A549 (cell line): ENCODE measurements at regions not wholly inside any gene's neighbourhood (a gene's known extent, or its start where the extent isn't known, plus 50 kb on each side); places are given as distances from the start of the nearest gene placed in this dataset.

Experiments used
- ATAC-seq, 2 experiments: fragments of 200-7000 bp in 1 of 2; fragments of >200 bp in 1 of 2; cut with Nextera tagmentation in 1 of 2; cut with Tn5 transposase in 1 of 2; 3 replicates each; pipeline versions ENCODE4 v1.8.0 to v1.9.1; 2018 to 2020; ENCODE audit warnings: mild to moderate bottlenecking in 1 of 2, moderate library complexity in 1 of 2
- CTCF ChIA-PET: fragments of 300-600 bp; sonication (Branson Sonifier 250); formaldehyde crosslinking; extraction: SDS; loops from one replicate; lab custom pipeline; 2021; ENCODE audit warnings: antibody characterized with exemption, inconsistent platforms; lab: Yijun Ruan, JAX
- POLR2A ChIA-PET: fragments of 350-600 bp; formaldehyde crosslinking; extraction: SDS; loops from one replicate; lab custom pipeline; 2021; ENCODE audit warnings: antibody characterized with exemption, inconsistent platforms; lab: Yijun Ruan, JAX
- DNase-seq, 2 experiments: peaks; one replicate each; pipeline versions ENCODE4 v3.0.0 to v3.0.0-alpha.2; 2011 to 2016; ENCODE audit warnings: low read depth in 1 of 2, low spot score in 1 of 2
- FAIRE-seq: peaks from 2 replicates; lab custom pipeline; 2011; peaks lifted over from hg19 to GRCh38; lab: Jason Lieb, UNC
- H3K27ac ChIP-seq, 2 experiments: fragments of >200 bp; sonication (Bioruptor Twin); formaldehyde crosslinking; 3 replicates each; pipeline ENCODE4 v1.5.1; 2016 to 2017
- H3K4me1 ChIP-seq: fragments of >200 bp; sonication (Bioruptor Twin); formaldehyde crosslinking; 3 replicates; pipeline ENCODE4 v1.6.1; 2016
- H3K4me2 ChIP-seq: fragments of >200 bp; sonication (Bioruptor Twin); formaldehyde crosslinking; 3 replicates; pipeline ENCODE4 v1.6.1; 2016
- H3K4me3 ChIP-seq: fragments of >200 bp; sonication (Bioruptor Twin); formaldehyde crosslinking; 3 replicates; pipeline ENCODE4 v1.5.1; 2016
- H3K9me3 ChIP-seq: fragments of >200 bp; sonication (Bioruptor Twin); formaldehyde crosslinking; 3 replicates; pipeline ENCODE4 v1.6.1; 2016
- BHLHE40 ChIP-seq: IDR thresholded peaks from 2 replicates; pipeline ENCODE4 v1.6.1; 2012; ENCODE audit warnings: low read depth, low read length, inconsistent platforms
- CEBPB ChIP-seq, 2 experiments: fragments of >200 bp in 1 of 2; sonication (Bioruptor Twin) in 1 of 2; formaldehyde crosslinking in 1 of 2; IDR thresholded peaks; 2 replicates each; pipeline ENCODE4 v1.6.1; 2012 to 2016
- CHD2 ChIP-seq: fragments of 150-350 bp; IDR thresholded peaks from 2 replicates; pipeline ENCODE4 v1.6.1; 2014; ENCODE audit warnings: low read length; ENCODE audit not compliant: partially characterized antibody
- ESRRA ChIP-seq: fragments of 150-350 bp; IDR thresholded peaks from 2 replicates; pipeline ENCODE4 v1.6.1; 2014; ENCODE audit warnings: mild to moderate bottlenecking, low read length, borderline replicate concordance
- FOSB ChIP-seq: fragments of 250-450 bp; sonication (Bioruptor Pico); IDR thresholded peaks from 2 replicates; pipeline ENCODE4 v1.5.0; 2020; ENCODE audit warnings: mild to moderate bottlenecking, moderate library complexity
- FOSL2 ChIP-seq, 2 experiments: fragments of 450-650 bp in 1 of 2; fragments of >200 bp in 1 of 2; sonication (Bioruptor Twin) in 1 of 2; formaldehyde crosslinking; IDR thresholded peaks; 2 replicates each; pipeline versions ENCODE4 v1.5.0 to v1.6.1; 2016 to 2020; ENCODE audit warnings: mild to moderate bottlenecking in 1 of 2, moderate library complexity in 1 of 2
- GATA3 ChIP-seq: IDR thresholded peaks from 2 replicates; pipeline ENCODE4 v1.6.1; 2012; ENCODE audit warnings: borderline replicate concordance
- HMGXB4 ChIP-seq: fragments of 250-450 bp; sonication (Bioruptor Pico); IDR thresholded peaks from 2 replicates; pipeline ENCODE4 v1.5.0; 2021; ENCODE audit warnings: mild to moderate bottlenecking, moderate library complexity, borderline replicate concordance
- HOXA7 ChIP-seq: fragments of 250-450 bp; sonication (Bioruptor Pico); IDR thresholded peaks from 2 replicates; pipeline ENCODE4 v1.5.0; 2020; ENCODE audit warnings: mild to moderate bottlenecking, moderate library complexity
- JUNB ChIP-seq: fragments of >200 bp; sonication (Bioruptor Twin); formaldehyde crosslinking; IDR thresholded peaks from 2 replicates; pipeline ENCODE4 v1.6.1; 2016
- MYC ChIP-seq: IDR thresholded peaks from 2 replicates; pipeline ENCODE4 v1.6.1; 2012; ENCODE audit warnings: mild to moderate bottlenecking, inconsistent platforms, low read length, improper control_type of control experiment, borderline replicate concordance
- NPAS2 ChIP-seq: fragments of 250-450 bp; sonication (Bioruptor Pico); IDR thresholded peaks from 2 replicates; pipeline ENCODE4 v1.8.0; 2022; ENCODE audit warnings: mild to moderate bottlenecking, moderate library complexity, borderline replicate concordance
- NR3C1 ChIP-seq: fragments of >200 bp; sonication (Bioruptor Twin); formaldehyde crosslinking; IDR thresholded peaks from 3 replicates; pipeline ENCODE4 v1.6.1; 2017
- PBX3 ChIP-seq: IDR thresholded peaks from 2 replicates; pipeline ENCODE4 v1.6.1; 2012
- POLR2AphosphoS2 ChIP-seq: conservative IDR thresholded peaks from 2 replicates; pipeline ENCODE4 v1.6.1; 2012; ENCODE audit warnings: low read length, improper control_type of control experiment, inconsistent platforms
- RCOR1 ChIP-seq: fragments of 150-350 bp; IDR thresholded peaks from 2 replicates; pipeline ENCODE4 v1.6.1; 2014; ENCODE audit warnings: antibody characterized with exemption, low read length, low read depth
- RFX5 ChIP-seq: fragments of 450-650 bp; IDR thresholded peaks from 2 replicates; pipeline ENCODE4 v1.7.1; 2014; ENCODE audit warnings: antibody characterized with exemption, mild to moderate bottlenecking, moderate library complexity
- SMC3 ChIP-seq: fragments of >200 bp; sonication (Bioruptor Twin); formaldehyde crosslinking; IDR thresholded peaks from 3 replicates; pipeline ENCODE4 v1.6.1; 2018; ENCODE audit warnings: inconsistent platforms
- SREBF2 ChIP-seq: fragments of 450-650 bp; IDR thresholded peaks from 2 replicates; pipeline ENCODE4 v1.6.1; 2014; ENCODE audit warnings: mild to moderate bottlenecking, moderate library complexity
- ZFP36 ChIP-seq: fragments of 450-650 bp; IDR thresholded peaks from 2 replicates; pipeline ENCODE4 v1.6.1; 2014; ENCODE audit warnings: borderline replicate concordance; ENCODE audit not compliant: partially characterized antibody
- ZNF302 ChIP-seq: fragments of 250-450 bp; sonication (Bioruptor Pico); IDR thresholded peaks from 2 replicates; pipeline ENCODE4 v1.9.0; 2021; ENCODE audit warnings: inconsistent platforms, mild to moderate bottlenecking, moderate library complexity
- WGBS: methylation state at CpG from one replicate; pipeline ENCODE4 v1.1.6; 2017; ENCODE audit errors: missing lambda C conversion rate; 5-methylcytosine and 5-hydroxymethylcytosine counted together
- TF ChIP-seq, protein P1 (sequence below): fragments of 250-450 bp; sonication (Bioruptor Pico); IDR thresholded peaks from 2 replicates; pipeline ENCODE4 v1.5.0; 2020; ENCODE audit warnings: low read depth, mild to moderate bottlenecking, moderate library complexity
- TF ChIP-seq, protein P2 (sequence below): IDR thresholded peaks from 2 replicates; pipeline ENCODE4 v1.6.1; 2012

GRCh38 chr2:14693874-14694273 is 61.4 kb downstream of the LRATD1 start:
- ChIA-PET POLR2A (no interaction called here), CTCF (no interaction called here)
- DNase-seq (no peak), ATAC-seq (no peak), FAIRE-seq (no peak)
- H3K27ac ChIP-seq, result no peak overlapping the region
- no peaks in the 10 kb centered on the region for H3K9me3 ChIP-seq
- WGBS, result 4% methylated on average over 2 of the region's 2 CpGs
- H3K4me1 ChIP-seq, result no peaks in the 10 kb centered on the region
- no peak overlapping the region for H3K4me3 ChIP-seq
- TF ChIP-seq JUNB (no peak), NPAS2 (CRISPR knock-in tag) (no peak), ZNF302 (CRISPR knock-in tag) (no peak)
- H3K4me2 ChIP-seq, result no peak overlapping the region

GRCh38 chr2:14700753-14701152 is 68.2 kb downstream of the LRATD1 start:
- ChIA-PET POLR2A (no interaction called here), CTCF (no interaction called here)
- no peak overlapping the region for H3K4me2 ChIP-seq
- H3K4me3 ChIP-seq, result no peak overlapping the region
- 1% methylated on average over 2 of the region's 2 CpGs for WGBS
- H3K9me3 ChIP-seq, result no peaks in the 10 kb centered on the region
- TF ChIP-seq SREBF2, result no peak
- no peak for TF ChIP-seq PBX3
- no peak for TF ChIP-seq JUNB
- TF ChIP-seq, protein P1, sequence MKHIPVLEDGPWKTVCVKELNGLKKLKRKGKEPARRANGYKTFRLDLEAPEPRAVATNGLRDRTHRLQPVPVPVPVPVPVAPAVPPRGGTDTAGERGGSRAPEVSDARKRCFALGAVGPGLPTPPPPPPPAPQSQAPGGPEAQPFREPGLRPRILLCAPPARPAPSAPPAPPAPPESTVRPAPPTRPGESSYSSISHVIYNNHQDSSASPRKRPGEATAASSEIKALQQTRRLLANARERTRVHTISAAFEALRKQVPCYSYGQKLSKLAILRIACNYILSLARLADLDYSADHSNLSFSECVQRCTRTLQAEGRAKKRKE (CRISPR knock-in tag), result no peak
- no peak for TF ChIP-seq FOSL2 (IDR thresholded peaks at IDR 0.05)
- no peak for TF ChIP-seq FOSL2 (CRISPR knock-in tag; IDR thresholded peaks at IDR 0.05)
- no peak for TF ChIP-seq CHD2
- no peak overlapping the region for H3K27ac ChIP-seq
- no peaks in the 10 kb centered on the region for H3K4me1 ChIP-seq
- no peak for DNase-seq
- no peak for FAIRE-seq
- no peak for ATAC-seq

GRCh38 chr2:14702258-14702657 is 69.7 kb downstream of the LRATD1 start:
- WGBS, result 59% methylated on average over 3 of the region's 3 CpGs
- no peak for DNase-seq
- no peak for TF ChIP-seq MYC
- no peak for TF ChIP-seq SREBF2
- TF ChIP-seq HOXA7, result no peak
- TF ChIP-seq, protein P2, sequence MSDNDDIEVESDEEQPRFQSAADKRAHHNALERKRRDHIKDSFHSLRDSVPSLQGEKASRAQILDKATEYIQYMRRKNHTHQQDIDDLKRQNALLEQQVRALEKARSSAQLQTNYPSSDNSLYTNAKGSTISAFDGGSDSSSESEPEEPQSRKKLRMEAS, result no peak
- TF ChIP-seq CEBPB (IDR thresholded peaks at IDR 0.05), result no peak
- no peak for TF ChIP-seq BHLHE40
- no peak for TF ChIP-seq ZFP36
- no peak for TF ChIP-seq CHD2
- no peak for TF ChIP-seq POLR2AphosphoS2
- TF ChIP-seq FOSB (CRISPR knock-in tag), result no peak

GRCh38 chr2:14706201-14706600 is 73.7 kb downstream of the LRATD1 start:
- H3K27ac ChIP-seq, result no peak overlapping the region
- WGBS, result 12% methylated on average over 1 of the region's 1 CpG
- TF ChIP-seq GATA3 (no peak), RCOR1 (no peak), NR3C1 (no peak), SMC3 (no peak), PBX3 (no peak), HMGXB4 (CRISPR knock-in tag) (no peak), ESRRA (no peak), RFX5 (no peak)

More at GRCh38 chr2:14702258-14702657, 69.7 kb downstream of the LRATD1 start:
- Histone ChIP-seq H3K9me3 (no peaks in the 10 kb centered on the region), H3K27ac (no peak overlapping the region), H3K4me3 (no peak overlapping the region), H3K4me2 (no peak overlapping the region), H3K4me1 (no peaks in the 10 kb centered on the region)
- POLR2A ChIA-PET, result no interaction called here
- FAIRE-seq, result no peak
- CTCF ChIA-PET, result interaction anchor here (1.3 kb wide), 1 partner anchor 9 kb away, joined by 3 read pairs; no protein-coding TSS in a partner anchor
- ATAC-seq, result no peak

More at GRCh38 chr2:14706201-14706600, 73.7 kb downstream of the LRATD1 start:
- ATAC-seq (no peak), DNase-seq (no peak), FAIRE-seq (no peak)
- ChIA-PET POLR2A (no interaction called here), CTCF (interaction anchor here (0.6 kb wide), 1 partner anchor 10 kb away, joined by 3 read pairs; no protein-coding TSS in a partner anchor)
- no peaks in the 10 kb centered on the region for H3K9me3 ChIP-seq
- H3K4me2 ChIP-seq, result no peak overlapping the region
- H3K4me1 ChIP-seq, result no peaks in the 10 kb centered on the region
- no peak overlapping the region for H3K4me3 ChIP-seq
